HG02973 (cell line): ENCODE measurements at regions not wholly inside any gene's neighbourhood (a gene's known extent, or its start where the extent isn't known, plus 50 kb on each side); places are given as distances from the start of the nearest gene placed in this dataset.

Experiments
- ATAC-seq: cut with Tn5 transposase; IDR thresholded peaks from one replicate; pipeline ENCODE4 v1.9.1; 2021; ENCODE audit warnings: moderate library complexity; ENCODE audit not compliant: unreplicated experiment

DNA sequence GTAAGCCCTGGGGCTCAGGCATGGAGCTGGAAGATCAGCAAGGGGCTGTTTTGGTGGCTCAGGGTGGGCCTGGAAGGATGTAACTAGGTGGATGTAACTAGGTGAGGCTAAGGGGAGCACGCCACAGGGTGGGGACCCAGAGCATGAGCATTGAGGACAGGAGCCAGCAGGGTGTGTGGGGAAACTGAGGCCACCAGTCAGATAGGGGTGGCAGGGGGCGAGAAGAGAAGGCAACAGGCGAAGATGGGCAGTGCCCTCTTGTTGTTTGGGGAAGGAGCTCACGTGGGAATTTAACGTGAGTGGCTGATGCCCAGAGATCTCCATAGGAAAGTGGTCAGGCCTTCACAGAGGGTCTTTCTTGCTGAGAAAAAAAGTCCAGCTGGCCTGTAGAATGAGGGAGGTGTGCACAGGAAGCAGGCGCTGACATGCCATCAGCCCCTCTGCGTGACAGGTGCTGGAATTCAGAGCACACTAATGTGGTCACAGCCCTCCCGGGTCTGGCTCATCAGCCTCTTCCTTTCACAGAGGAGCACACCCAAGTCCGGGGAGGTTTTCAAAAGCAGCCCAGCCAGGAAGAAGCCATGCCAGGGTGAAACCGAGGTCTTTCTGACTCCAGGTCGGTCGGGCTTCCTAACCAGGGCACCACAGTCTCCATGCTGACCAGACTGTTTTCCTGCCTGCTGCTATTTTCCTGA, 54.6 kb upstream of the PAX6 start:
- ATAC-seq = no peak

DNA sequence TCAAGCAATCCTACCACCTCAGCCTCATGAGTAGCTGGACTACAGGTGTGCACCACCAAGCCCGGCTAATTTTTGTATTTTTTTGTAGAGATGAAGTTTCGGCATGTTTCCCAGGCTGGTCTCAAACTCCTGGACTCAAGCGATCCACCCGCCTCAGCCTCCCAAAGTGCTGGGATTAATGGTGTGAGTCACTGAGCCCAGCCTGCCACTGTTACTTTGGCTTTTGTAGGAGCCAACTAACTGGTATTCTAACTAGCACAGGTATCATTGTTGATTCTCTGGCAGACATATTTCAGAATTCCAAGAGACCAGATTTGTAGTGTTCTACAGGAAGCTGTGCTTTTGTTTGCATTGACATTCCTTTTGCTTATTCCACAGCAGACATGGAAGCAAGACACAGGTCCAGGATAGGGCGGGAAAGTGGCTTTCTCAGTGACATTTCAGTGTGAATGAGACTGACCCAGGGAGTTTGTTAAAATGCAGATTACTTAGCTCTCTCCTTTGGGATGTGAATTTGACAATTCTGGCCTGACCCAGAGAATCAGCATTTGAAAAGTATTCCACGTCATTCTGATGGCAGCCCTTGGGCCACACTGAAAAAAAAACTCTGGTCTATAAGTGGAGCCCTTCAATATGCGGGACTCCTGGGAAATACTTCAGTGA, 52.2 kb upstream of the PAX6 start:
- ATAC-seq = no peak

DNA sequence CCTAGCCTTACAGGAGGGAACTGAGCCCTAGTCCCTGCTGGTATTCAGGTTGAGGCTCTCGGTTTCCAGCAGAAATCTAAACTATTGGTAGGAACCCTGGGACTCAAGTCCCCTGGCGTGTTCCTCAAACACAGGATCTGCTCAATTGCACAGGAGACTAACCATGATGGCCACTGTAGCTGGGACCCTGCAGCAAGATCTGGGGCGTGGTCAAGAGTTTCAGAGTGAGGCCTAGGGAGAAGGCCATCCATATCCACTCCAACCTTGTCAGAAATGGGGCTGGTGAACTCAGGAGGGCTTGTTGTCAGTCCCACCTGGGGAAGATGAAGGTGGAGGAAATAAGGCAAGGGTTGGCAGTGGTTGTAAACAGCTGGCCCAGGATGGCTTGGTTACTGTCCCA, 49.9 kb upstream of the PAX6 start:
- no peak for ATAC-seq
